Calu3 (cell line): ENCODE measurements at regions not wholly inside any gene's neighbourhood (a gene's known extent, or its start where the extent isn't known, plus 50 kb on each side); places are given as distances from the start of the nearest gene placed in this dataset.
"Not testable (repeated sequence)": the region's sequence is repeated elsewhere in the genome, so short reads cannot be mapped to it uniquely, and the experiment has no call there.

Experiments used
- BruUV-seq: library from RNA; stranded (reverse); fragments of 400-500 nt; replicated peaks from 2 replicates; lab custom pipeline; 2021; lab: Mats Ljungman, UMichigan
- CTCF ChIA-PET: fragments of 300-600 bp; sonication (Branson Sonifier 250); formaldehyde crosslinking; loops from one replicate; lab custom pipeline; 2022; ENCODE audit warnings: antibody characterized with exemption; lab: Charles Lee
- DNase-seq: peaks from one replicate; pipeline ENCODE4 v3.0.0; 2022
- H3K27ac Mint-ChIP-seq: one replicate; pipeline ENCODE4 v1.8.0; 2022; ENCODE audit warnings: mixed read lengths; ENCODE audit not compliant: unreplicated experiment
- H3K27me3 Mint-ChIP-seq: one replicate; pipeline ENCODE4 v1.8.0; 2022; ENCODE audit warnings: mixed read lengths; ENCODE audit not compliant: unreplicated experiment
- H3K36me3 Mint-ChIP-seq: one replicate; pipeline ENCODE4 v1.8.0; 2022; ENCODE audit warnings: mild to moderate bottlenecking, moderate library complexity, mixed read lengths; ENCODE audit not compliant: insufficient read depth, unreplicated experiment
- H3K4me1 Mint-ChIP-seq: one replicate; pipeline ENCODE4 v1.8.0; 2022; ENCODE audit warnings: mild to moderate bottlenecking, low read depth, mixed read lengths; ENCODE audit not compliant: unreplicated experiment
- H3K4me3 Mint-ChIP-seq: one replicate; pipeline ENCODE4 v1.8.0; 2022; ENCODE audit warnings: mild to moderate bottlenecking, low read depth, moderate library complexity, mixed read lengths; ENCODE audit not compliant: unreplicated experiment
- H3K9me3 Mint-ChIP-seq: one replicate; pipeline ENCODE4 v1.8.0; 2022; ENCODE audit warnings: low read depth, mixed read lengths; ENCODE audit not compliant: unreplicated experiment
- CTCF ChIP-seq: fragments of 200-600 bp; IDR thresholded peaks from one replicate; pipeline ENCODE4 v1.8.0; 2022; ENCODE audit warnings: antibody characterized with exemption; ENCODE audit not compliant: unreplicated experiment
- intact Hi-C: fragments of 100-400 bp; cut with micrococcal nuclease; formaldehyde crosslinking; loops from one replicate; pipeline ENCODE4 v1.10.0; 2022; ENCODE audit not compliant: unreplicated experiment

DNA sequence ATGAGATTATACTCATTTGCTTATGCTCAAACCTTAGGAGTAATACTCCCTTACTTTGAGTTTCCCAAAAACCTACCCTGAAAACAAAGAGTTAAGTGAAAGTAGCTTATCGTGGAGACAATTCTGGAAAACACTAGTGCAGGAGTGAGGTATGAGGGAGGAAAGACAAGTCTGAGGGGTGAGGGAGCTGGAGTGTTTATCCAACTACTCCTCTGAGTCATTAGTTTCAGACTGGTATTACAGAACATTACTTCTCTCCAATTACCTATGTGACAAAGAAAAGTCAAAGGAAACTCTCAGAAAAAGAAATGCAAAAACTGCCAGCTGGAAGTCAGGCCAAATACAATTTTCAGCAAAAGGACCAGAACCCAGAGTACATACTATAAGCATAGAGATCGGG, 171.1 kb upstream of the SPTLC3 start:
- H3K4me1 Mint-ChIP-seq: no peaks in the 10 kb centered on the region
- H3K27me3 Mint-ChIP-seq: peaks cover 31% of the 10 kb centered on the region
- H3K36me3 Mint-ChIP-seq: no peaks in the 10 kb centered on the region
- no peak for TF ChIP-seq CTCF
- no TSS peak for BruUV-seq
- H3K9me3 Mint-ChIP-seq: no peaks in the 10 kb centered on the region
- H3K4me3 Mint-ChIP-seq: no peak overlapping the region
- CTCF ChIA-PET: no interaction called here
- no peak for DNase-seq
- intact Hi-C loops: no loop called here
- H3K27ac Mint-ChIP-seq: no peak overlapping the region

DNA sequence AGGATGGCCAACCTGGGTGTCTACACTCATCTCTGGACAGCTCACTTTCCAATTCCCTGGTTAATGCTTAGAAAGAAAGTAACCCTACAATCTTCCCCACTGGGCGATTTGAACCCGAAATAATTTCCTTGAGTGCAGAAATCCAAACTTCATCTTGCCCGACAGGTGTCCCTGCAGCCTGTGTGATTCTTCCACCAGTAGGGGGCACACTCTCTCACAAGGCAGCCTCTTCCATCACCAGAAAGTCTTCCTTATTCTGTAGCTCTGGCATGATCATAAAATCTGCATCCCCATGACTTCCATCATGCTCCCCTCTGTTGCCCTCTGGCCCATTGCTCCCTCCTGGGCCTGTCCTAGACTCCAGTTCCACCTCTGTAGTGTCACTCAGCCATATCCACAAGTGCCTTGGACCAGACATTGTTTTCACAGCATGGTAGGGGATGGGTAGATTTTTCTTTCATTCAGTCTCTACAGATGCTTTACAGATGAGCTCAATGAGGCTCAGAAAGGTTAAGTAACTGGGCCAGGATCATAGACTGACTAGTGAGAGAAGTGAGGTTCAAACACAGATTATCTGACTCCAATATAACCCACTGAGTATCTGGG, 170.4 kb upstream of the SPTLC3 start:
- intact Hi-C loops: no loop called here
- no TSS peak for BruUV-seq
- peak; percentile 44 for TF ChIP-seq CTCF
- DNase-seq: no peak
- no peaks in the 10 kb centered on the region for H3K9me3 Mint-ChIP-seq
- H3K27ac Mint-ChIP-seq: no peak overlapping the region
- H3K4me3 Mint-ChIP-seq: no peak overlapping the region
- CTCF ChIA-PET: no interaction called here
- H3K36me3 Mint-ChIP-seq: no peaks in the 10 kb centered on the region
- no peaks in the 10 kb centered on the region for H3K4me1 Mint-ChIP-seq
- H3K27me3 Mint-ChIP-seq: peaks cover 33% of the 10 kb centered on the region

DNA sequence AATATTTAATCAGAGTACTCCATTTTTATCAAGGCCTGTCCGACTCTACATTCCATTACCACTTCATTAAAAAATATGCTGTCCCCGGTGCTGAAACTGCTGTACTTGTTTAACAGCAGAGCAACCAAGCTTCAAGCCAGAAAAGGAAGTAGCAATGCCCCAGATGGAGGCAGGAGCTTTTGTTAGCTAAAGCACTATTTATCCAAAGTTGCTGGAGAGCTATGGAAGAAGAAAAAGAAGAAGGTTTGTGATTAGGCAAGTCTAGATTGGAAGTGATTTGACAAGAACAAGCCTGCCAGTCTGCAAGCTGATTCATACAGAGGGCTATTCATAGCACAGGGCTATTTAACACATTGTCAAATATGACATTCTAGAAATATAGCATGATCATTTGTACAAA, 160.9 kb upstream of the SPTLC3 start:
- Mint-ChIP-seq H3K36me3 (no peaks in the 10 kb centered on the region), H3K4me1 (no peaks in the 10 kb centered on the region), H3K27ac (no peak overlapping the region), H3K27me3 (peaks cover 79% of the 10 kb centered on the region), H3K9me3 (no peaks in the 10 kb centered on the region), H3K4me3 (no peak overlapping the region)
- no peak for DNase-seq
- BruUV-seq: no TSS peak
- intact Hi-C loops: no loop called here
- CTCF ChIA-PET: no interaction called here
- TF ChIP-seq CTCF: no peak

- no peak overlapping the region for H3K4me3 Mint-ChIP-seq
- TF ChIP-seq CTCF: no peak
- H3K27me3 Mint-ChIP-seq: peaks cover 76% of the 10 kb centered on the region
- intact Hi-C loops: no loop called here
- H3K4me1 Mint-ChIP-seq: no peaks in the 10 kb centered on the region
- BruUV-seq: no TSS peak
- H3K36me3 Mint-ChIP-seq: no peaks in the 10 kb centered on the region
- H3K27ac Mint-ChIP-seq: no peak overlapping the region
- H3K9me3 Mint-ChIP-seq: no peaks in the 10 kb centered on the region
- CTCF ChIA-PET: no interaction called here
- no peak for DNase-seq
Observed at GRCh38 chr20:12849225-12849910, 159.4 kb upstream of the SPTLC3 start.

DNA sequence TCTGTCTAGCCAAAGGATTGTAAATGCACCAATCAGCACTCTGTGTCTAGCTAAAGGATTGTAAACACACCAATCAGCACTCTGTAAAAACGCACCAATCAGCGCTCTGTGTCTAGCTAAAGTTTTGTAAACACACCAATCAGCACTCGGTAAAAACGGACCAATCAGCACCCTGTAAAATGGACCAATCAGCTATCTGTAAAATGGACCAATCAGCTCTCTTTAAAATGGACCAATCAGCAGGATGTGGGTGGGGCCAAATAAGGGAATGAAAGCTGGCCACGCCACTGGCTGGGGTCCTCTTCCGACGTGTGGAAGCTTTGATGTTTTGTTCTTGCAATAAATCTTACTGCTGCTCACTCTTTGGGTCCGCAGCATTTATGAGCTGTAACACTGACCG, 151.1 kb upstream of the SPTLC3 start:
- H3K27me3 Mint-ChIP-seq: peaks cover 27% of the 10 kb centered on the region
- intact Hi-C loops, H3K36me3 Mint-ChIP-seq, CTCF ChIA-PET, H3K9me3 Mint-ChIP-seq, H3K4me3 Mint-ChIP-seq, H3K27ac Mint-ChIP-seq, H3K4me1 Mint-ChIP-seq, DNase-seq, BruUV-seq: not testable (repeated sequence)
